Trophoblast cell (in vitro differentiated cells and primary cell): ENCODE measurements at regions not wholly inside any gene's neighbourhood (a gene's known extent, or its start where the extent isn't known, plus 50 kb on each side); places are given as distances from the start of the nearest gene placed in this dataset.

Source experiments
- DNase-seq, 2 donors: peaks; one replicate each; pipeline ENCODE4 v3.0.0-alpha.2; 2016
- H2AFZ ChIP-seq: 2 replicates; pipeline ENCODE4 v1.6.1; 2013; ENCODE audit warnings: low read length, moderate library complexity, mild to moderate bottlenecking; ENCODE audit not compliant: insufficient read depth, poor library complexity
- H2AK5ac ChIP-seq: 2 replicates; pipeline ENCODE4 v1.6.1; 2013; ENCODE audit warnings: mild to moderate bottlenecking, low read length
- H2BK120ac ChIP-seq: 2 replicates; pipeline ENCODE4 v1.6.1; 2013; ENCODE audit warnings: low read length, mild to moderate bottlenecking, moderate library complexity; ENCODE audit not compliant: insufficient read depth, poor library complexity
- H2BK12ac ChIP-seq: 2 replicates; pipeline ENCODE4 v1.6.1; 2013; ENCODE audit warnings: mild to moderate bottlenecking, low read length, moderate library complexity
- H2BK5ac ChIP-seq: 2 replicates; pipeline ENCODE4 v1.6.1; 2013; ENCODE audit warnings: low read length, low read depth, moderate library complexity, mild to moderate bottlenecking; ENCODE audit not compliant: poor library complexity
- H3K14ac ChIP-seq: 2 replicates; pipeline ENCODE4 v1.6.1; 2013; ENCODE audit warnings: mild to moderate bottlenecking, low read length
- H3K18ac ChIP-seq: 2 replicates; pipeline ENCODE4 v1.6.1; 2013; ENCODE audit warnings: mild to moderate bottlenecking, low read length
- H3K23ac ChIP-seq: 2 replicates; pipeline ENCODE4 v1.6.1; 2013; ENCODE audit warnings: low read length
- H3K27ac ChIP-seq: 2 replicates; pipeline ENCODE4 v1.5.1; 2013; ENCODE audit warnings: low read depth, mild to moderate bottlenecking, inconsistent platforms, low read length, moderate library complexity
- H3K27me3 ChIP-seq: 2 replicates; pipeline ENCODE4 v1.6.1; 2013; ENCODE audit warnings: inconsistent platforms, mild to moderate bottlenecking, low read length, moderate library complexity; ENCODE audit not compliant: insufficient read depth
- H3K36me3 ChIP-seq, 2 experiments: 1 replicate in 1 of 2; 2 replicates in 1 of 2; pipeline ENCODE4 v1.6.1; 2013; ENCODE audit warnings: low read length in 2 of 2, mild to moderate bottlenecking in 2 of 2, moderate library complexity in 1 of 2; ENCODE audit not compliant: insufficient read depth in 2 of 2, control insufficient read depth in 1 of 2
- H3K4ac ChIP-seq: 2 replicates; pipeline ENCODE4 v1.6.1; 2013; ENCODE audit warnings: low read depth, mild to moderate bottlenecking, low read length, moderate library complexity
- H3K4me1 ChIP-seq, 2 experiments: 1 replicate in 1 of 2; 2 replicates in 1 of 2; pipeline ENCODE4 v1.6.1; 2013; ENCODE audit warnings: low read length in 2 of 2, mild to moderate bottlenecking in 2 of 2, moderate library complexity in 1 of 2; ENCODE audit not compliant: insufficient read depth in 2 of 2, control insufficient read depth in 1 of 2
- H3K4me2 ChIP-seq: 2 replicates; pipeline ENCODE4 v1.6.1; 2013; ENCODE audit warnings: inconsistent platforms, mild to moderate bottlenecking, low read length, moderate library complexity
- H3K4me3 ChIP-seq: 2 replicates; pipeline ENCODE4 v1.5.1; 2013; ENCODE audit warnings: mild to moderate bottlenecking, low read depth, low read length, inconsistent platforms
- H3K79me1 ChIP-seq: one replicate; pipeline ENCODE4 v1.6.1; 2013; ENCODE audit warnings: low read length
- H3K79me2 ChIP-seq: 2 replicates; pipeline ENCODE4 v1.6.1; 2013; ENCODE audit warnings: low read length, mild to moderate bottlenecking; ENCODE audit not compliant: control insufficient read depth, insufficient read depth, poor library complexity
- H3K9ac ChIP-seq: 2 replicates; pipeline ENCODE4 v1.6.1; 2013; ENCODE audit warnings: mild to moderate bottlenecking, low read length
- H3K9me3 ChIP-seq: 2 replicates; pipeline ENCODE4 v1.6.1; 2013; ENCODE audit warnings: low read depth, mild to moderate bottlenecking, control low read depth, inconsistent platforms, low read length; ENCODE audit not compliant: insufficient read depth
- H4K12ac ChIP-seq: 2 replicates; pipeline ENCODE4 v1.6.1; 2013; ENCODE audit warnings: low read depth, mild to moderate bottlenecking, low read length, moderate library complexity
- H4K8ac ChIP-seq: 2 replicates; pipeline ENCODE4 v1.6.1; 2013; ENCODE audit warnings: low read depth, mild to moderate bottlenecking, low read length, moderate library complexity
- H4K91ac ChIP-seq: one replicate; pipeline ENCODE4 v1.6.1; 2013; ENCODE audit warnings: low read depth, mild to moderate bottlenecking, low read length, moderate library complexity
- WGBS: extraction: QIAGEN DNeasy Blood & Tissue Kit; methylation state at CpG from one replicate; pipeline ENCODE4 v1.1.7; 2013; ENCODE audit warnings: missing lambda C conversion rate; ENCODE audit not compliant: insufficient read length, insufficient coverage; ENCODE audit errors: extremely low coverage; 5-methylcytosine and 5-hydroxymethylcytosine counted together

- H2AFZ ChIP-seq, result no peak overlapping the region
- H3K27me3 ChIP-seq, result no peaks in the 10 kb centered on the region
- no peak overlapping the region for H3K4me3 ChIP-seq
- no peak overlapping the region for H2AK5ac ChIP-seq
- DNase-seq, result no peak
- no peak overlapping the region for H3K9ac ChIP-seq
- no peak overlapping the region for H4K91ac ChIP-seq
- no peaks in the 10 kb centered on the region for H3K79me1 ChIP-seq
- no peaks in the 10 kb centered on the region for H3K36me3 ChIP-seq
- H2BK12ac ChIP-seq, result no peak overlapping the region
- no peak overlapping the region for H3K23ac ChIP-seq
- H3K4me1 ChIP-seq, result no peaks in the 10 kb centered on the region
- no peak overlapping the region for H3K4me2 ChIP-seq
- no peak overlapping the region for H4K8ac ChIP-seq
- WGBS, result no CpG with 5 or more reads among the region's 4 CpGs
- H3K79me2 ChIP-seq, result no peaks in the 10 kb centered on the region
- no peak overlapping the region for H4K12ac ChIP-seq
- H2BK120ac ChIP-seq, result no peak overlapping the region
- no peak overlapping the region for H3K14ac ChIP-seq
- H3K4ac ChIP-seq, result no peak overlapping the region
- H3K18ac ChIP-seq, result no peak overlapping the region
- no peak overlapping the region for H3K27ac ChIP-seq
- peaks cover 2% of the 10 kb centered on the region for H3K9me3 ChIP-seq
- H2BK5ac ChIP-seq, result no peak overlapping the region
These were observed 290.0 kb downstream of the SETD4 start for GRCh38 chr21:35770101-35770945.

- Histone ChIP-seq H3K23ac (no peak overlapping the region), H3K9ac (no peak overlapping the region), H4K8ac (no peak overlapping the region), H3K9me3 (no peaks in the 10 kb centered on the region), H3K36me3 (no peaks in the 10 kb centered on the region), H3K4ac (no peak overlapping the region), H2AK5ac (no peak overlapping the region), H3K4me2 (no peak overlapping the region), H3K18ac (no peak overlapping the region), H3K79me1 (no peaks in the 10 kb centered on the region), H2BK5ac (no peak overlapping the region), H4K12ac (no peak overlapping the region), H3K79me2 (no peaks in the 10 kb centered on the region), H2BK120ac (no peak overlapping the region), H3K4me1 (no peaks in the 10 kb centered on the region), H4K91ac (no peak overlapping the region), H3K27me3 (no peaks in the 10 kb centered on the region), H2AFZ (no peak overlapping the region), H2BK12ac (no peak overlapping the region), H3K14ac (no peak overlapping the region), H3K4me3 (no peak overlapping the region), H3K27ac (no peak overlapping the region)
- no CpG with 5 or more reads among the region's 2 CpGs for WGBS
- no peak for DNase-seq
These were observed 292.1 kb downstream of the SETD4 start for GRCh38 chr21:35768187-35768586.

GRCh38 chr21:35764586-35764985 lies 295.7 kb downstream of the SETD4 start:
- H3K79me1 ChIP-seq, result no peaks in the 10 kb centered on the region
- no peak overlapping the region for H3K4ac ChIP-seq
- no peak overlapping the region for H4K91ac ChIP-seq
- H3K27me3 ChIP-seq, result no peaks in the 10 kb centered on the region
- no peaks in the 10 kb centered on the region for H3K9me3 ChIP-seq
- no peak overlapping the region for H2AFZ ChIP-seq
- H2AK5ac ChIP-seq, result no peak overlapping the region
- DNase-seq, result no peak
- no peak overlapping the region for H2BK120ac ChIP-seq
- no peak overlapping the region for H2BK12ac ChIP-seq
- no peaks in the 10 kb centered on the region for H3K4me1 ChIP-seq
- no peaks in the 10 kb centered on the region for H3K79me2 ChIP-seq
- H4K12ac ChIP-seq, result no peak overlapping the region
- no peak overlapping the region for H3K4me3 ChIP-seq
- no peak overlapping the region for H3K4me2 ChIP-seq
- no peak overlapping the region for H3K9ac ChIP-seq
- H3K27ac ChIP-seq, result no peak overlapping the region
- no peak overlapping the region for H3K23ac ChIP-seq
- H3K18ac ChIP-seq, result no peak overlapping the region
- H3K36me3 ChIP-seq, result no peaks in the 10 kb centered on the region
- no peak overlapping the region for H3K14ac ChIP-seq
- H2BK5ac ChIP-seq, result no peak overlapping the region
- no peak overlapping the region for H4K8ac ChIP-seq

- Histone ChIP-seq H4K8ac (no peak overlapping the region), H3K79me1 (no peaks in the 10 kb centered on the region), H2BK12ac (no peak overlapping the region), H3K79me2 (no peaks in the 10 kb centered on the region), H3K4me2 (no peak overlapping the region), H3K4ac (no peak overlapping the region), H3K27ac (no peak overlapping the region), H4K12ac (no peak overlapping the region), H2BK120ac (no peak overlapping the region), H3K4me1 (no peaks in the 10 kb centered on the region), H3K23ac (no peak overlapping the region), H3K4me3 (no peak overlapping the region), H2AK5ac (no peak overlapping the region), H3K9ac (no peak overlapping the region), H4K91ac (no peak overlapping the region), H3K27me3 (no peaks in the 10 kb centered on the region), H3K14ac (no peak overlapping the region), H2AFZ (no peak overlapping the region), H3K9me3 (no peaks in the 10 kb centered on the region), H2BK5ac (no peak overlapping the region), H3K36me3 (no peaks in the 10 kb centered on the region), H3K18ac (no peak overlapping the region)
- no CpG with 5 or more reads among the region's 3 CpGs for WGBS
- no peak for DNase-seq
These were observed 296.2 kb downstream of the SETD4 start for GRCh38 chr21:35764077-35764476.
